ENCODE measurements at regions not wholly inside any gene's neighbourhood (a gene's known extent, or its start where the extent isn't known, plus 50 kb on each side); places are given as distances from the start of the nearest gene placed in this dataset.

DNA sequence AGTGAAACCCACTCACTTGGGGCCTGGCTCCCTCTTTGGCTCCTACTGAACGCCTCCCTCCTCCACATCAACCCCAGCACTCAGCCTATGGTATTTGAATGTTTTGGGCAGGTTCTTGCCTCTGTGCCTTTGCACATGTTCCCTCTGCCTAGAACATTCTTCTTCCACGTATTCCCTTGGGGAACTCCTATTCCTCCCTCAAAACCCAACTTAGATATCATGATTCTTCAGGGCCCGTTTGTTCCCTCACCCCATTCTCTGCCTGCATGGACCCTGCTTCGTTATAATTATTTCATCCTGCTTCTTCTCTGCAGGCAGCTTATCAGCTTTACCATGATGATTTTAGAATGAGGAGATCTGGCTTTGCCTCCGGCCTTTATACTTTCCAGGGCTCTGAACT lies 215.0 kb upstream of the IER5L start:
- H3K27me3 ChIP-seq (ENCODE audit: insufficient read depth, poor library complexity, severe bottlenecking): no peaks in the 10 kb centered on the region
- H3K4me3 ChIP-seq (replicated peaks; ENCODE audit: insufficient read depth, low read length): no peak overlapping the region
- no peak for TF ChIP-seq POLR2AphosphoS5 (IDR thresholded peaks at IDR 0.05; ENCODE audit: low read depth)
- TF ChIP-seq, protein P1, sequence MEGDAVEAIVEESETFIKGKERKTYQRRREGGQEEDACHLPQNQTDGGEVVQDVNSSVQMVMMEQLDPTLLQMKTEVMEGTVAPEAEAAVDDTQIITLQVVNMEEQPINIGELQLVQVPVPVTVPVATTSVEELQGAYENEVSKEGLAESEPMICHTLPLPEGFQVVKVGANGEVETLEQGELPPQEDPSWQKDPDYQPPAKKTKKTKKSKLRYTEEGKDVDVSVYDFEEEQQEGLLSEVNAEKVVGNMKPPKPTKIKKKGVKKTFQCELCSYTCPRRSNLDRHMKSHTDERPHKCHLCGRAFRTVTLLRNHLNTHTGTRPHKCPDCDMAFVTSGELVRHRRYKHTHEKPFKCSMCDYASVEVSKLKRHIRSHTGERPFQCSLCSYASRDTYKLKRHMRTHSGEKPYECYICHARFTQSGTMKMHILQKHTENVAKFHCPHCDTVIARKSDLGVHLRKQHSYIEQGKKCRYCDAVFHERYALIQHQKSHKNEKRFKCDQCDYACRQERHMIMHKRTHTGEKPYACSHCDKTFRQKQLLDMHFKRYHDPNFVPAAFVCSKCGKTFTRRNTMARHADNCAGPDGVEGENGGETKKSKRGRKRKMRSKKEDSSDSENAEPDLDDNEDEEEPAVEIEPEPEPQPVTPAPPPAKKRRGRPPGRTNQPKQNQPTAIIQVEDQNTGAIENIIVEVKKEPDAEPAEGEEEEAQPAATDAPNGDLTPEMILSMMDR (IDR thresholded peaks at IDR 0.05; ENCODE audit: insufficient read depth, low read length): no peak
- TF ChIP-seq SPI1 (IDR thresholded peaks at IDR 0.05; ENCODE audit: borderline replicate concordance, low read depth): no peak
- TF ChIP-seq, protein P2, sequence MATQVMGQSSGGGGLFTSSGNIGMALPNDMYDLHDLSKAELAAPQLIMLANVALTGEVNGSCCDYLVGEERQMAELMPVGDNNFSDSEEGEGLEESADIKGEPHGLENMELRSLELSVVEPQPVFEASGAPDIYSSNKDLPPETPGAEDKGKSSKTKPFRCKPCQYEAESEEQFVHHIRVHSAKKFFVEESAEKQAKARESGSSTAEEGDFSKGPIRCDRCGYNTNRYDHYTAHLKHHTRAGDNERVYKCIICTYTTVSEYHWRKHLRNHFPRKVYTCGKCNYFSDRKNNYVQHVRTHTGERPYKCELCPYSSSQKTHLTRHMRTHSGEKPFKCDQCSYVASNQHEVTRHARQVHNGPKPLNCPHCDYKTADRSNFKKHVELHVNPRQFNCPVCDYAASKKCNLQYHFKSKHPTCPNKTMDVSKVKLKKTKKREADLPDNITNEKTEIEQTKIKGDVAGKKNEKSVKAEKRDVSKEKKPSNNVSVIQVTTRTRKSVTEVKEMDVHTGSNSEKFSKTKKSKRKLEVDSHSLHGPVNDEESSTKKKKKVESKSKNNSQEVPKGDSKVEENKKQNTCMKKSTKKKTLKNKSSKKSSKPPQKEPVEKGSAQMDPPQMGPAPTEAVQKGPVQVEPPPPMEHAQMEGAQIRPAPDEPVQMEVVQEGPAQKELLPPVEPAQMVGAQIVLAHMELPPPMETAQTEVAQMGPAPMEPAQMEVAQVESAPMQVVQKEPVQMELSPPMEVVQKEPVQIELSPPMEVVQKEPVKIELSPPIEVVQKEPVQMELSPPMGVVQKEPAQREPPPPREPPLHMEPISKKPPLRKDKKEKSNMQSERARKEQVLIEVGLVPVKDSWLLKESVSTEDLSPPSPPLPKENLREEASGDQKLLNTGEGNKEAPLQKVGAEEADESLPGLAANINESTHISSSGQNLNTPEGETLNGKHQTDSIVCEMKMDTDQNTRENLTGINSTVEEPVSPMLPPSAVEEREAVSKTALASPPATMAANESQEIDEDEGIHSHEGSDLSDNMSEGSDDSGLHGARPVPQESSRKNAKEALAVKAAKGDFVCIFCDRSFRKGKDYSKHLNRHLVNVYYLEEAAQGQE (IDR thresholded peaks at IDR 0.05; ENCODE audit: insufficient replicate concordance, low read depth): no peak
- TF ChIP-seq GABPA (IDR thresholded peaks at IDR 0.05; ENCODE audit: low read depth): no peak
- DNase-seq (ENCODE audit: low read depth in 1 of 2, low spot score in 1 of 2): no peak
- H3K27ac ChIP-seq (replicated peaks): no peak overlapping the region

DNA sequence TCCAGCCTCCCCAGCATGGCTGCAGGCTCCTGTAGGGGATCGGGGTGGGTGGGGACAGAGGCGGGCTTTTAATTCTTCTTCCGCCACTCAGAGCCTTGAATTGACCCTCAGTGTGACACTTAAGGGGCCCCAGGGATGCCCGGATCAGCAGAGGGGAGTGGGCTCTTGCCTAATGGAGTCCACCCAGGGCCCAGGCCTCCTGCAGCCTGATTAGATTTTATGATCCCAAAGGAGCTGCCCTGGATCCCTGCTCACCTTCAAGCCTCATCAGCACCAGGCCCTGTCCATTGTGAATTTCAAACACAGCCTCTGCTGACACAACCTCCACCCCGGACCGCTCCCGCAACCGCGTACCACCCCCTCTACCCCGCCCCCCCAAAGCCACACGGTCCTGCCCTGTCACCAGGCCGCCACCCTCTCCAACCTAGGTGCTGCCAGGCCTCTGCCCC lies 214.1 kb upstream of the IER5L start:
- Histone ChIP-seq H3K4me3 (replicated peaks; ENCODE audit: insufficient read depth, low read length) (no peak overlapping the region), H3K27ac (replicated peaks) (no peak overlapping the region), H3K27me3 (ENCODE audit: insufficient read depth, poor library complexity, severe bottlenecking) (no peaks in the 10 kb centered on the region)
- DNase-seq (ENCODE audit: low read depth in 1 of 2, low spot score in 1 of 2): no peak
- TF ChIP-seq, protein P2 (IDR thresholded peaks at IDR 0.05; ENCODE audit: insufficient replicate concordance, low read depth): no peak
- TF ChIP-seq GABPA (IDR thresholded peaks at IDR 0.05; ENCODE audit: low read depth) (no peak), POLR2AphosphoS5 (IDR thresholded peaks at IDR 0.05; ENCODE audit: low read depth) (no peak), SPI1 (IDR thresholded peaks at IDR 0.05; ENCODE audit: borderline replicate concordance, low read depth) (no peak)
- TF ChIP-seq, protein P1 (IDR thresholded peaks at IDR 0.05; ENCODE audit: insufficient read depth, low read length): no peak

DNA sequence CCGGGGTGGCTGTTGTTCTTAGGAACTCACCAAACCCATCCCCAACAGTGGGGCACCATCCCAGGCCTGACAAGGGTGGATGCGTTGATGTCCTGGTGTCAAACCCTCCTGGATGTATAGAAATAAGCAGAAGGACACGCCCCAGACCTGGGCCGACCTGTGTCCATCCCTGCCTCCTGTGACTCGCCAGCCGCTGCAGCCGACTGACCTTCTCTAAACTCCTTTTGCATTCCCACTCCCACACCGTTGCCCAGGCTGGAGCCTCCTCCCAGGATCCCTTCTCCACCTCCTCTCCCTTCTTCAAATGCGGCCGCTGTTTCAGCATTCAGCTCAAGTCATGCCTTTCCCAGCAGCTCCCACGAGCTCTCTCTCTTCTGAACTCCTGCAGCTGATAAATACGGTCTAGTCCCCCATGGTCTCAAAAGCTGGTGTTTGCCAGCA lies 213.2 kb upstream of the IER5L start:
- H3K4me3 ChIP-seq (replicated peaks; ENCODE audit: insufficient read depth, low read length): no peak overlapping the region
- no peak overlapping the region for H3K27ac ChIP-seq (replicated peaks)
- no peak for DNase-seq (ENCODE audit: low read depth in 1 of 2, low spot score in 1 of 2)
- TF ChIP-seq GABPA (IDR thresholded peaks at IDR 0.05; ENCODE audit: low read depth): no peak
- TF ChIP-seq POLR2AphosphoS5 (IDR thresholded peaks at IDR 0.05; ENCODE audit: low read depth): no peak
- TF ChIP-seq SPI1 (IDR thresholded peaks at IDR 0.05; ENCODE audit: borderline replicate concordance, low read depth): no peak
- TF ChIP-seq, protein P2 (IDR thresholded peaks at IDR 0.05; ENCODE audit: insufficient replicate concordance, low read depth): no peak
- TF ChIP-seq, protein P1 (IDR thresholded peaks at IDR 0.05; ENCODE audit: insufficient read depth, low read length): no peak
- no peaks in the 10 kb centered on the region for H3K27me3 ChIP-seq (ENCODE audit: insufficient read depth, poor library complexity, severe bottlenecking)

All from HL-60 (cell line).